Endothelial cell of umbilical vein (primary cell): ENCODE measurements at regions not wholly inside any gene's neighbourhood (a gene's known extent, or its start where the extent isn't known, plus 50 kb on each side); places are given as distances from the start of the nearest gene placed in this dataset.

Source experiments
- BruUV-seq: library from RNA; stranded (reverse); fragments of 400-500 nt; replicated peaks from 2 replicates; lab custom pipeline; 2021; lab: Mats Ljungman, UMichigan
- CTCF ChIA-PET: fragments of 300-600, 350-600 bp; sonication (Branson Sonifier 250); formaldehyde crosslinking; loops from one replicate; lab custom pipeline; 2021; ENCODE audit warnings: antibody characterized with exemption, inconsistent platforms; lab: Charles Lee
- POLR2A ChIA-PET: fragments of 300-600, 350-600 bp; sonication (Branson Sonifier 250); formaldehyde crosslinking; loops from one replicate; lab custom pipeline; 2021; ENCODE audit warnings: antibody characterized with exemption, inconsistent platforms; lab: Charles Lee
- DNase-seq: peaks from one replicate; pipeline ENCODE4 v3.0.0-alpha.2; 2011; ENCODE audit warnings: low read depth, low spot score
- FAIRE-seq: peaks from 2 replicates; lab custom pipeline; 2011; peaks lifted over from hg19 to GRCh38; lab: Jason Lieb, UNC
- H2AFZ ChIP-seq: 2 replicates; pipeline ENCODE4 v1.6.0; 2012; ENCODE audit warnings: low read depth, low read length, control low read depth, inconsistent platforms
- H3K27ac ChIP-seq: 2 replicates; pipeline ENCODE4 v1.5.1; 2011; ENCODE audit warnings: low read depth, mild to moderate bottlenecking, control low read depth, low read length, moderate library complexity; ENCODE audit not compliant: insufficient read depth
- H3K27me3 ChIP-seq, 2 experiments: 2 replicates each; pipeline versions ENCODE4 v1.6.0 to v1.6.1; 2011; ENCODE audit warnings: low read length in 2 of 2, mixed read lengths in 1 of 2; ENCODE audit not compliant: control insufficient read depth in 2 of 2, insufficient read depth in 2 of 2
- H3K36me3 ChIP-seq, 2 experiments: 2 replicates in 1 of 2; 3 replicates in 1 of 2; pipeline ENCODE4 v1.5.1; 2011; ENCODE audit warnings: low read length in 2 of 2, mild to moderate bottlenecking in 1 of 2, moderate library complexity in 1 of 2; ENCODE audit not compliant: control insufficient read depth in 2 of 2, insufficient read depth in 2 of 2; ENCODE audit errors: extremely low read depth in 1 of 2
- H3K4me1 ChIP-seq: 3 replicates; pipeline ENCODE4 v1.5.1; 2011; ENCODE audit warnings: mild to moderate bottlenecking, low read length; ENCODE audit not compliant: control insufficient read depth, insufficient read depth; ENCODE audit errors: extremely low read depth
- H3K4me2 ChIP-seq: 2 replicates; pipeline ENCODE4 v1.6.1; 2011; ENCODE audit warnings: low read length, control low read depth, mixed read lengths; ENCODE audit not compliant: insufficient read depth
- H3K4me3 ChIP-seq, 3 experiments: fragments of 200-600 bp in 1 of 3; sonication (generic), shearing (Covaris generic) in 1 of 3; replicated peaks in 1 of 3; 2 replicates each; pipeline ENCODE4 v1.5.1; 2011 to 2016; ENCODE audit warnings: control low read depth in 3 of 3, low read length in 3 of 3, mild to moderate bottlenecking in 2 of 3, inconsistent platforms in 1 of 3, low read depth in 1 of 3, moderate library complexity in 1 of 3; ENCODE audit not compliant: insufficient read depth in 1 of 3
- H3K79me2 ChIP-seq: 2 replicates; pipeline ENCODE4 v1.6.0; 2012; ENCODE audit warnings: low read length, inconsistent platforms; ENCODE audit not compliant: control insufficient read depth, insufficient read depth
- H3K9ac ChIP-seq: replicated peaks from 2 replicates; pipeline ENCODE3; 2011; ENCODE audit warnings: low read length, control low read depth; ENCODE audit not compliant: insufficient read depth; ENCODE audit errors: extremely low read depth
- H3K9me1 ChIP-seq: replicated peaks from 3 replicates; pipeline ENCODE4 v1.6.0; 2011; ENCODE audit warnings: mild to moderate bottlenecking, low read length; ENCODE audit not compliant: control insufficient read depth, insufficient read depth; ENCODE audit errors: extremely low read depth
- H3K9me3 ChIP-seq: replicated peaks from 2 replicates; pipeline ENCODE4 v1.5.1; 2012; ENCODE audit warnings: low read length, inconsistent platforms; ENCODE audit not compliant: control insufficient read depth, insufficient read depth
- H4K20me1 ChIP-seq: replicated peaks from 2 replicates; pipeline ENCODE3; 2011; ENCODE audit warnings: mild to moderate bottlenecking, low read length; ENCODE audit not compliant: control insufficient read depth, insufficient read depth; ENCODE audit errors: extremely low read depth
- CTCF ChIP-seq, 2 donors: IDR thresholded peaks; 1 replicate in 1 of 2; 2 replicates in 1 of 2; pipeline ENCODE4 v1.5.1; 2011; ENCODE audit warnings: low read length in 2 of 2, mild to moderate bottlenecking in 2 of 2, moderate library complexity in 2 of 2, control low read depth in 1 of 2, inconsistent platforms in 1 of 2, low read depth in 1 of 2; ENCODE audit not compliant: insufficient read depth in 1 of 2; ENCODE audit errors: extremely low read depth in 1 of 2
- EZH2 ChIP-seq: IDR thresholded peaks from 2 replicates; pipeline ENCODE4 v1.6.1; 2012; ENCODE audit warnings: borderline replicate concordance, low read depth, mild to moderate bottlenecking, moderate library complexity, low read length, inconsistent platforms; ENCODE audit not compliant: severe bottlenecking
- FOS ChIP-seq: IDR thresholded peaks from 2 replicates; pipeline ENCODE4 v1.6.1; 2011; ENCODE audit warnings: mild to moderate bottlenecking, low read length, moderate library complexity, borderline replicate concordance; ENCODE audit not compliant: insufficient read depth
- GATA2 ChIP-seq: IDR thresholded peaks from 2 replicates; pipeline ENCODE4 v1.7.0; 2011; ENCODE audit warnings: low read depth, mild to moderate bottlenecking, moderate library complexity, mixed read lengths, low read length; ENCODE audit not compliant: insufficient read length, insufficient read depth
- JUN ChIP-seq: IDR thresholded peaks from 2 replicates; pipeline ENCODE4 v1.6.1; 2011; ENCODE audit warnings: borderline replicate concordance, low read depth; ENCODE audit not compliant: insufficient read length, insufficient read depth
- MAX ChIP-seq: IDR thresholded peaks from 2 replicates; pipeline ENCODE4 v1.6.1; 2011; ENCODE audit not compliant: insufficient read depth, insufficient read length
- MYC ChIP-seq: IDR thresholded peaks from one replicate; pipeline ENCODE4 v1.6.1; 2011; ENCODE audit warnings: mild to moderate bottlenecking, low read depth, low read length
- POLR2A ChIP-seq: IDR thresholded peaks from 2 replicates; pipeline ENCODE4 v1.6.1; 2012; ENCODE audit warnings: low read depth, mild to moderate bottlenecking, control low read depth, low read length
- POLR2AphosphoS5 ChIP-seq: IDR thresholded peaks from 2 replicates; pipeline ENCODE4 v1.6.1; 2012; ENCODE audit warnings: low read depth, mild to moderate bottlenecking, control low read depth, low read length, moderate library complexity; ENCODE audit not compliant: insufficient read depth
- dilution Hi-C: fragments of 300-500 bp; cut with MboI; formaldehyde crosslinking; loops from one replicate; pipeline ENCODE4 v1.15.0; 2019; ENCODE audit warnings: low sequenced_read_pairs; ENCODE audit not compliant: extremely low pct_ligation_motif_present
- intact Hi-C: fragments of 100-400 bp; cut with micrococcal nuclease; formaldehyde crosslinking; loops from one replicate; pipeline ENCODE4 v1.10.0; 2022

GRCh38 chr1:199042193-199042592 is 403.4 kb downstream of the PTPRC start:
- peak; percentile 35 for FAIRE-seq

GRCh38 chr1:199044191-199044590 is 405.4 kb downstream of the PTPRC start:
- Histone ChIP-seq H3K4me2 (no peak overlapping the region), H3K79me2 (no peaks in the 10 kb centered on the region), H4K20me1 (no peaks in the 10 kb centered on the region), H3K4me3 (no peak overlapping the region), H3K9me1 (no peaks in the 10 kb centered on the region), H2AFZ (no peak overlapping the region), H3K27me3 (no peaks in the 10 kb centered on the region), H3K9me3 (no peaks in the 10 kb centered on the region), H3K9ac (no peak overlapping the region), H3K27ac (no peak overlapping the region), H3K36me3 (no peaks in the 10 kb centered on the region), H3K4me1 (no peaks in the 10 kb centered on the region)
- TF ChIP-seq MAX (no peak), CTCF (IDR thresholded peaks at IDR 0.05; ENCODE audit: extremely low read depth in 1 of 2, insufficient read depth in 1 of 2, low read depth in 1 of 2, low read length in 2 of 2) (no peak), GATA2 (no peak), MYC (no peak), EZH2 (no peak), JUN (no peak), POLR2AphosphoS5 (no peak), FOS (no peak), POLR2A (no peak)
- dilution Hi-C loops = no loop called here
- FAIRE-seq (no peak), DNase-seq (no peak)
- intact Hi-C loops = no loop called here
- no TSS peak for BruUV-seq
- CTCF ChIA-PET = no interaction called here
- POLR2A ChIA-PET = no interaction called here

More at GRCh38 chr1:199042193-199042592, 403.4 kb downstream of the PTPRC start:
- no peaks in the 10 kb centered on the region for H3K4me1 ChIP-seq
- H4K20me1 ChIP-seq = no peaks in the 10 kb centered on the region
- dilution Hi-C loops (no loop called here), intact Hi-C loops (no loop called here)
- no peaks in the 10 kb centered on the region for H3K9me3 ChIP-seq
- no peak overlapping the region for H3K9ac ChIP-seq
- H3K4me2 ChIP-seq = no peak overlapping the region
- TF ChIP-seq GATA2 (no peak), MYC (no peak), MAX (no peak), POLR2AphosphoS5 (no peak), EZH2 (no peak), FOS (no peak), POLR2A (no peak), JUN (no peak)
- H3K27ac ChIP-seq = no peak overlapping the region
- BruUV-seq = no TSS peak
- ChIA-PET POLR2A (no interaction called here), CTCF (interaction anchor here (0.9 to 1.0 kb wide), 2 partner anchors 13 to 30 kb away, joined by 3 to 4 read pairs; no protein-coding TSS in a partner anchor)
- no peaks in the 10 kb centered on the region for H3K79me2 ChIP-seq
- DNase-seq = no peak
- no peak overlapping the region for H2AFZ ChIP-seq
- no peak overlapping the region for H3K4me3 ChIP-seq
- no peaks in the 10 kb centered on the region for H3K9me1 ChIP-seq
- no peaks in the 10 kb centered on the region for H3K36me3 ChIP-seq
- no peaks in the 10 kb centered on the region for H3K27me3 ChIP-seq
